Thymus (tissue), 11 donors: ENCODE measurements at regions not wholly inside any gene's neighbourhood (a gene's known extent, or its start where the extent isn't known, plus 50 kb on each side); places are given as distances from the start of the nearest gene placed in this dataset.
A peak's percentile ranks its signal among the peaks of the same experiment; 100 is the strongest.

Source experiments
- DNase-seq, 9 donors: peaks; one replicate each; pipeline ENCODE4 v3.0.0-alpha.2; 2013; ENCODE audit warnings: low spot score in 9 of 9, low read depth in 6 of 9, missing footprints in 1 of 9
- H3K27ac ChIP-seq, 2 donors: one replicate each; pipeline ENCODE4 v1.5.1; 2013; ENCODE audit warnings: control low read depth in 1 of 2, low read depth in 1 of 2, low read length in 1 of 2, mild to moderate bottlenecking in 1 of 2, moderate library complexity in 1 of 2
- H3K27me3 ChIP-seq, 2 donors: one replicate each; pipeline ENCODE4 v1.5.1; 2013; ENCODE audit warnings: low read length in 1 of 2; ENCODE audit not compliant: control insufficient read depth in 2 of 2, insufficient read depth in 1 of 2
- H3K36me3 ChIP-seq, 2 donors: one replicate each; pipeline ENCODE4 v1.5.1; 2013; ENCODE audit warnings: low read length in 1 of 2, mild to moderate bottlenecking in 1 of 2, moderate library complexity in 1 of 2; ENCODE audit not compliant: control insufficient read depth in 2 of 2, insufficient read depth in 2 of 2
- H3K4me1 ChIP-seq, 2 donors: one replicate each; pipeline ENCODE4 v1.5.1; 2013; ENCODE audit warnings: low read length in 2 of 2; ENCODE audit not compliant: control insufficient read depth in 2 of 2, insufficient read depth in 2 of 2
- H3K4me3 ChIP-seq, 2 donors: one replicate each; pipeline ENCODE4 v1.5.1; 2013; ENCODE audit warnings: low read length in 2 of 2, control low read depth in 1 of 2, mild to moderate bottlenecking in 1 of 2
- H3K9me3 ChIP-seq, 2 donors: one replicate each; pipeline ENCODE4 v1.5.1; 2013; ENCODE audit warnings: low read length in 1 of 2, mild to moderate bottlenecking in 1 of 2; ENCODE audit not compliant: control insufficient read depth in 2 of 2, insufficient read depth in 1 of 2
- WGBS: extraction: QIAGEN DNeasy Blood & Tissue Kit; methylation state at CpG from one replicate; pipeline ENCODE4 v1.1.7; 2013; 5-methylcytosine and 5-hydroxymethylcytosine counted together
- donor health status: healthy.

DNA sequence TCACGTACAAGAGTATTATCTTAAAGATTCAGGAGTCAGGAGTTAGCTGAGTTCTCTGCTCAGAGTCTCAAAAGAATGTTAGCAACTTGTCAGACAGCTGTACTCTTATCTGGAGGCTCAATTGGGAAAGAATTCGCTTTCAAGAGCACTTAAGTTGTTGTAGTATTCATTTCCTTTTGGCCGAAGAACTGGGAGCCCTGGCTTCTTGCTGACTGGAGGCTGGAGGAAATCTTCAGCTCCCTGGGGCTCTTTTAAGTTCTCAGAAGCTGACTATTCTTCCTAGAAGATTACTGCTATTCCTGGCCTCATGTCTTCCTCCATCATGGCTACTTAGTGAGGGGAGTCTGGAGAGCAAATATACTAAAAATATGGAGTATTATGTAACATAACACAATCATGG is 587.2 kb downstream of the EPHA5 start:
- Histone ChIP-seq H3K36me3 (no peaks in the 10 kb centered on the region), H3K27ac (no peak overlapping the region), H3K9me3 (no peaks in the 10 kb centered on the region), H3K27me3 (no peaks in the 10 kb centered on the region), H3K4me3 (no peak overlapping the region), H3K4me1 (no peaks in the 10 kb centered on the region)
- WGBS: 89% methylated on average over 3 of the region's 3 CpGs
- no peak for DNase-seq

DNA sequence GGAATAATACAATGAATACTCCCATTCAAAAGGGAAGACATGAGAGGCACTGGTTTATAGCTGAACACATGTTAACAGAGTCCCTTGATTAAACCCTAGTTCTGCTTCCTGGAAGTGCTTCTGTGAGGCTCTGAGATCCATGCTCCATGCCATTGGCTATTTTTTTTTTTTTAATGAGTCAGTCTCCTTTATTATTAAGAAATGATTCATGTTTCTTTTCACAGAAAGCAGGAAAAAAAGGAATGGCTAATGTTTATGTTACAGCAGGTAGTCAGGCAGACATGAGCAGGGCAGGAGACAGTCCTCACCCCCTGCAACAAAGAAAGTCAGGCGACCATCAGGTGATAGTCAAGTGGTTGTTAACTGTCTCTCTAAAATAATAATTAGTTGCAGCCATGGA is 598.7 kb downstream of the EPHA5 start:
- no peaks in the 10 kb centered on the region for H3K27me3 ChIP-seq
- H3K4me1 ChIP-seq: no peaks in the 10 kb centered on the region
- no peak overlapping the region for H3K4me3 ChIP-seq
- H3K9me3 ChIP-seq: no peaks in the 10 kb centered on the region
- H3K27ac ChIP-seq: no peak overlapping the region
- WGBS: 88% methylated on average over 1 of the region's 1 CpG
- H3K36me3 ChIP-seq: no peaks in the 10 kb centered on the region
- DNase-seq: no peak

DNA sequence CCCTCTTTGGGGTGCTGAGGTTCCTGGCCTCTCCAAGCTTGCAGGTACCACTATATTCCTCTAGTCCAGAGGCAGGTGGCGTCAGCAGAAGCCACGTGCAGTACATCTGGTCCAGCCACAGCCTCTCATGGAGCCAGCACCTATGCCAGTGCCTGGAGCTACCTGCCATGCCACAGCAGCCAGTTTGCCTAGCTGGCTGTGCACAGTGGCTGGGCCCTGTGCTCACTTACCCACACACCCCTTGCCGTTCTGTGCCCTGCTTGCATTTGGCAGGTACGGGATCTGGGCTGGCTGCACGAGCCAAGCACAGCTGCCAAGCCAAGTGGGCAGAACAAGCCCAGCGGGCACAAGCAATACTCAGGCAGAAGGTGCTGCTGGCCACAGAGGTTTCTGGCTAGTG is 601.1 kb downstream of the EPHA5 start:
- no peak overlapping the region for H3K27ac ChIP-seq
- no peaks in the 10 kb centered on the region for H3K27me3 ChIP-seq
- H3K4me1 ChIP-seq: no peaks in the 10 kb centered on the region
- H3K36me3 ChIP-seq: no peaks in the 10 kb centered on the region
- H3K9me3 ChIP-seq: no peaks in the 10 kb centered on the region
- DNase-seq: no peak
- no peak overlapping the region for H3K4me3 ChIP-seq
- WGBS: 76% methylated on average over 6 of the region's 6 CpGs

DNA sequence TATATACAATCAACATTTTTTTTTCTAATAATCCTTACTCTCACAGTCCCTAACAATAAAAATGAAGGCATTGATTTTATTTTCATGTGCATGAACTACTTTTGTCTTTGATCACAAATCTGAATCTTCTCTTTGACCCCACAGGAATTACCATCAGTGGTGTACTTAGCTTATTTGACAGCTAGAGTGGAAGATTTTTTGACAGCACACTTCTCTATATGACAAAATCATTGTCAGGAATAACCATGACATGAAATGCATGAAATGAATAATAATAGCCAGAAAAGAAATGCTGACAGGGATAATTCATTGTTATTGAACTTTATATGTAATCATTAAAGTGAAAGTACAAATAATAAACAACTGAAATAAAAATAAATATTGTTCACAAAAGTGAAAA is 604.2 kb downstream of the EPHA5 start:
- no peaks in the 10 kb centered on the region for H3K27me3 ChIP-seq
- H3K4me1 ChIP-seq: no peaks in the 10 kb centered on the region
- no peak overlapping the region for H3K4me3 ChIP-seq
- H3K9me3 ChIP-seq: no peaks in the 10 kb centered on the region
- H3K27ac ChIP-seq: no peak overlapping the region
- no peaks in the 10 kb centered on the region for H3K36me3 ChIP-seq
- DNase-seq: no peak

DNA sequence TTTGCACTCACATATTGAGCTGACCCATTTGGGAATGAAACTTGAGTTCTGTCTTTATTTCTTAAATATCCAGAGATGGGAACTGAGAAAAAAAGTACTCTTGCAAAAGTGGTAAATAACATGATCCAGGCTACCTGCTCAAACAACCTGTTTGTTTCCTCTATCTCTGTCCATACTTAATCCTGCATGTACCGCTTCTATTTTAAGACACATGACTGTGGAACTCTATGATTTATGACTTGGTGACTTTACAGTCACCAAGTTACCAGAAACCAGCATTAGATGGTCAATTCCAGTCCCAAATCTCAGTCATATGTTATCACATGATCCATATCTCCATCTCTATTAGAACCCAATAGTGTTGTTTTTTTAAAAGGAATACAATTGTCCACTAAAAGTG is 606.7 kb downstream of the EPHA5 start:
- Histone ChIP-seq H3K27me3 (no peaks in the 10 kb centered on the region), H3K9me3 (no peaks in the 10 kb centered on the region), H3K4me3 (no peak overlapping the region), H3K36me3 (no peaks in the 10 kb centered on the region), H3K27ac (no peak overlapping the region), H3K4me1 (no peaks in the 10 kb centered on the region)
- WGBS: 93% methylated on average over 1 of the region's 1 CpG
- no peak for DNase-seq

DNA sequence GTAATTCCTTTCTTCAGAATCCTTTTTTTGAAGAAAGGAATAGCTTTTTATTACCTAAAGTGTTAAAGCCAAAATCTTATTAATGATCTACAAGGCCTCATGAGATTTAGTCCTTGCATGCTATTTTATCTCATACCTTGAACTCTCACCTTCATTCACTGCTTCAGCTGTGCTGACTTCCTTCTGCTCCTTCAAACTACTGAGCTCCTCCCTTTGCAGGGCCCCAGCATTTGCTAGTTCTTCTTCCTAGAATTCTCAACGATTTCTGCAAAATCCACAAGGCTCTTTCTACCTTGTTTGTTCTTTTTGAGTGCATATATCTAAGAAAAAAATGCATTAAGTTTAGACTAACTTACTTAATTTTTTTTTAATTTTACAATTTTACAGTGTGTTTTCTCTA is 619.5 kb downstream of the EPHA5 start:
- peak in 2 of 9 donors; percentile 8 to 15 for DNase-seq
- peaks cover 0 to 8% of the 10 kb centered on the region in 2 donors for H3K4me1 ChIP-seq
- WGBS: 3% methylated on average over 1 of the region's 1 CpG

DNA sequence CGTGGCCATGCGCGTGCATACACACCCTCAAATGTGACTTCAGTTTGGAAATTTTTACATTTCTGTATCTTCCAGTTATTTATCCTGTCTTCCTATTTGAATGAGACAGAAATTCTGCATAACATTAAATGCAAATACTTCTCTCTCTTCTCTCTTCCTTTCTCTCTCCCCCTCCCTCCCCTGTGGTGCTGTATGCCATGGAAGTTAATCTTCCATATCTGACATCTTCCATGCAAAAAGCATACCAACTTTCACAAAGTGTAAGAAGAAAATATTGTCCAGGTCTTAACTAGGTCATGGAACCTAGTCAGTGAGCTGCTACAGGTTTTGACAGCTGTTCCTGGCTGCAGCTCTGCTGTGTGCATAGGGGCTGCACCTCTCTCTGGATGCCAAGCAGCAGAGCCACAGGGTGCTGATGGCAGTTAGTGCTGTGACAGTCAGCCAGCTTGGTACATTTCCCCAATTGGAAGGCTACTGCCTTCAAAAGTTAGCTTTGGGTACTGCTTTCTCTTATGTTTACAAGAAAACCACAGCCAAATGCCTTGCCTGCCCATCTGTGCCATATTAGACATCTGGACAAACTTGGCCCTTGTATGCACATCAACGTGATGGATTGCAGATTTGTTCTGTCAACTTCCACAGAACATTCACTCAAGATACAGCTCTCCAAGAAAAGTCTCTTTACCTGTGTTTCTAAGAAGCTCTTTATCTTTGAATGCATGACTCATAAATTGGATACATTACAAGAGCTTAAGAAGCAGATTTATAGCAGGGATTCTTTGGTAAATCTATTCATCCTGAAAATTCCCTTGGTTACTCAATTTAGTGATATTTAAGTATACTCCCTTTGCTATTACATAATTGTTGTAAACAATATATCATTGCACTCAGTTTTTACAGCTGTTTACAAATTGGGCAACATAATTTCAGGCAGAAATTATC is 623.8 kb downstream of the EPHA5 start:
- Histone ChIP-seq H3K4me3 (no peak overlapping the region), H3K27me3 (no peaks in the 10 kb centered on the region), H3K4me1 (peaks cover 0 to 8% of the 10 kb centered on the region in 2 donors), H3K36me3 (no peaks in the 10 kb centered on the region), H3K9me3 (no peaks in the 10 kb centered on the region), H3K27ac (peak overlapping the region in 1 of 2 donors; percentile 32)
- 88% methylated on average over 4 of the region's 4 CpGs for WGBS
- peak in 3 of 9 donors; percentile 19 to 31 (median 21) for DNase-seq

More for the DNA sequence above, 619.5 kb downstream of the EPHA5 start:
- no peaks in the 10 kb centered on the region for H3K36me3 ChIP-seq
- peak overlapping the region in 1 of 2 donors; percentile 46 for H3K27ac ChIP-seq
- no peaks in the 10 kb centered on the region for H3K9me3 ChIP-seq
- no peak overlapping the region for H3K4me3 ChIP-seq
- H3K27me3 ChIP-seq: no peaks in the 10 kb centered on the region

DNA sequence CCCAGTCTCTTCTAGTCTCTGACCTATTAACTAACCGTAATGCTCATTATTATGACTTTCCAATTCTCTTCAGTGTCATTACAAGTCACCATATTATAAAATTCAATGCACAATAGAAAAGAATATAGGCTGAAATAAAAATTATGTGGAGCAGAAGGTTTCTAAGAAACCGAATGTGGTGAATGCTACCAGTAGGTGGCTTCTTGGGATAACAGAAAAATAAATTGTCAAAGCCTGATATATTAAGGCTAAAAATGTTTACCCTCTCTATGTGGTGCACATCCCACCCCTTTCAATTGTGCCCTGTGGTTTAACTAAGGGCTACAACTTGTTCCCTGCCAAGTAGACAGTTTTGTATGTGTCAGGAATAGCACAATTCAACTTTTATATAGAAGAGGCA is 624.6 kb upstream of the TECRL start:
- Histone ChIP-seq H3K4me1 (no peaks in the 10 kb centered on the region), H3K27ac (no peak overlapping the region), H3K27me3 (no peaks in the 10 kb centered on the region), H3K4me3 (no peak overlapping the region), H3K9me3 (no peaks in the 10 kb centered on the region), H3K36me3 (no peaks in the 10 kb centered on the region)
- 62% methylated on average over 2 of the region's 2 CpGs for WGBS
- DNase-seq: no peak

DNA sequence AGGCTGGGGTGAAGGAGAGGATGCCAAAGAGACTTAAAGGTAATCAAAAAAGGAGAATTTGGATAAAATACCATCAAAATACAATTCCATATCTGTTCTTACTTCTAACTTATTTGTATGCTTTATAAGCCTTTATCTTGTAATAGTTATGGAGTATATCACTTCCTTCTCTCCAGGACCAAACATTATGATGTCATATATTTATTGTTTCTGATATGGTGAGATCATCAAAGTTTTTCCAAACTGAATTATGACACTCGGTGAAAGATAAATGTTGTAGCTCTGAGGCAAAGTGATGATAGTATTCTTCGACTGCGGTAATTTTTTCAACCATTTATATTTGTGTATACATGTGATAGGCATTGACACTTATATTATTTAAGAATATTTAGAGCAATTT is 619.3 kb upstream of the TECRL start:
- Histone ChIP-seq H3K27me3 (no peaks in the 10 kb centered on the region), H3K9me3 (no peaks in the 10 kb centered on the region), H3K4me3 (no peak overlapping the region), H3K36me3 (no peaks in the 10 kb centered on the region), H3K27ac (no peak overlapping the region), H3K4me1 (no peaks in the 10 kb centered on the region)
- WGBS: 98% methylated on average over 3 of the region's 3 CpGs
- no peak for DNase-seq
